CD14-positive monocyte (primary cell): ENCODE measurements at regions not wholly inside any gene's neighbourhood (a gene's known extent, or its start where the extent isn't known, plus 50 kb on each side); places are given as distances from the start of the nearest gene placed in this dataset.

Experiments used
- DNase-seq, 3 donors: peaks; one replicate each; pipeline ENCODE4 v3.0.0-alpha.2; 2011 to 2022
- H2AFZ ChIP-seq: 2 replicates; pipeline ENCODE4 v1.6.0; 2012; ENCODE audit warnings: mild to moderate bottlenecking, low read depth, low read length, inconsistent platforms; ENCODE audit not compliant: insufficient read depth, poor library complexity, severe bottlenecking
- H3K27ac ChIP-seq, 2 donors: 1 replicate in 1 of 2; 2 replicates in 1 of 2; pipeline ENCODE4 v1.5.1; 2012 to 2013; ENCODE audit warnings: low read length in 2 of 2, control low read depth in 1 of 2, inconsistent platforms in 1 of 2, low read depth in 1 of 2, mild to moderate bottlenecking in 1 of 2
- H3K27me3 ChIP-seq, 2 donors: one replicate each; pipeline versions ENCODE4 v1.6.0 to v1.6.1; 2011 to 2013; ENCODE audit warnings: low read length in 2 of 2; ENCODE audit not compliant: control insufficient read depth in 2 of 2, insufficient read depth in 2 of 2
- H3K36me3 ChIP-seq, 2 donors: replicated peaks in 1 of 2; 1 replicate in 1 of 2; 2 replicates in 1 of 2; pipeline versions ENCODE4 v1.5.1 to v1.6.1; 2012 to 2013; ENCODE audit warnings: low read length in 2 of 2, control low read depth in 1 of 2, inconsistent platforms in 1 of 2, mild to moderate bottlenecking in 1 of 2; ENCODE audit not compliant: insufficient read depth in 2 of 2, control insufficient read depth in 1 of 2
- H3K4me1 ChIP-seq, 2 donors: 1 replicate in 1 of 2; 2 replicates in 1 of 2; pipeline versions ENCODE4 v1.5.1 to v1.6.1; 2012 to 2013; ENCODE audit warnings: low read length in 2 of 2, control low read depth in 1 of 2, inconsistent platforms in 1 of 2, mild to moderate bottlenecking in 1 of 2, moderate library complexity in 1 of 2; ENCODE audit not compliant: insufficient read depth in 2 of 2, control insufficient read depth in 1 of 2
- H3K4me2 ChIP-seq: replicated peaks from 2 replicates; pipeline ENCODE3; 2012; ENCODE audit warnings: low read length, moderate library complexity, mild to moderate bottlenecking; ENCODE audit not compliant: poor library complexity, severe bottlenecking; ENCODE audit errors: extremely low read depth
- H3K4me3 ChIP-seq, 3 experiments: fragments of 200-600 bp in 1 of 3; sonication (generic) in 1 of 3; replicated peaks in 1 of 3; 1 replicate in 2 of 3; 2 replicates in 1 of 3; pipeline ENCODE4 v1.5.1; 2011 to 2013; ENCODE audit warnings: low read length in 3 of 3, mild to moderate bottlenecking in 3 of 3, control low read depth in 2 of 3, low read depth in 2 of 3, inconsistent platforms in 1 of 3, moderate library complexity in 1 of 3
- H3K79me2 ChIP-seq: 2 replicates; pipeline ENCODE4 v1.6.0; 2012; ENCODE audit warnings: mild to moderate bottlenecking, control low read depth, inconsistent platforms, low read length, moderate library complexity; ENCODE audit not compliant: insufficient read depth
- H3K9ac ChIP-seq: 2 replicates; pipeline ENCODE4 v1.6.0; 2017; ENCODE audit warnings: low read length, mild to moderate bottlenecking; ENCODE audit not compliant: insufficient read depth, poor library complexity, severe bottlenecking
- H3K9me3 ChIP-seq, 2 donors: replicated peaks in 1 of 2; 1 replicate in 1 of 2; 2 replicates in 1 of 2; pipeline versions ENCODE4 v1.5.1 to v1.6.1; 2012 to 2013; ENCODE audit warnings: low read length in 2 of 2, control low read depth in 1 of 2; ENCODE audit not compliant: control insufficient read depth in 1 of 2, insufficient read depth in 1 of 2
- H4K20me1 ChIP-seq: 2 replicates; pipeline ENCODE4 v1.6.0; 2012; ENCODE audit warnings: mild to moderate bottlenecking, low read length, control low read depth, moderate library complexity; ENCODE audit not compliant: insufficient read depth
- H3K27ac Mint-ChIP-seq, 7 donors: one replicate each; pipeline ENCODE4 v1.8.0; 2020; ENCODE audit warnings: mild to moderate bottlenecking in 7 of 7, mixed read lengths in 7 of 7, moderate library complexity in 6 of 7, inconsistent platforms in 2 of 7
- H3K27me3 Mint-ChIP-seq, 3 donors: one replicate each; pipeline ENCODE4 v1.8.0; 2021 to 2022; ENCODE audit warnings: low read depth in 3 of 3, mild to moderate bottlenecking in 3 of 3, mixed read lengths in 3 of 3, moderate library complexity in 3 of 3, inconsistent platforms in 1 of 3
- H3K36me3 Mint-ChIP-seq, 2 donors: one replicate each; pipeline ENCODE4 v1.8.0; 2020; ENCODE audit warnings: mixed read lengths in 2 of 2, inconsistent platforms in 1 of 2, mild to moderate bottlenecking in 1 of 2
- H3K4me1 Mint-ChIP-seq: one replicate; pipeline ENCODE4 v1.8.0; 2020; ENCODE audit warnings: mild to moderate bottlenecking, mixed read lengths
- H3K4me3 Mint-ChIP-seq, 2 donors: one replicate each; pipeline ENCODE4 v1.8.0; 2020; ENCODE audit warnings: mild to moderate bottlenecking in 2 of 2, mixed read lengths in 2 of 2, moderate library complexity in 1 of 2
- H3K9me3 Mint-ChIP-seq, 7 donors: one replicate each; pipeline ENCODE4 v1.8.0; 2020 to 2022; ENCODE audit warnings: mixed read lengths in 7 of 7, mild to moderate bottlenecking in 6 of 7, moderate library complexity in 6 of 7, inconsistent platforms in 2 of 7
- WGBS: methylation state at CpG from one replicate; pipeline ENCODE4 v1.1.5; 2013; ENCODE audit warnings: missing lambda C conversion rate; ENCODE audit not compliant: insufficient coverage; 5-methylcytosine and 5-hydroxymethylcytosine counted together
- intact Hi-C, 2 donors: fragments of 100-400 bp; cut with micrococcal nuclease; formaldehyde crosslinking; loops; one replicate each; pipeline versions ENCODE4 v1.15.0 to v1.15.1; 2023
- TF ChIP-seq, protein P1 (sequence below): fragments of 200-600 bp; IDR thresholded peaks from one replicate; pipeline ENCODE4 v1.8.0; 2022; ENCODE audit warnings: antibody characterized with exemption, mild to moderate bottlenecking

DNA sequence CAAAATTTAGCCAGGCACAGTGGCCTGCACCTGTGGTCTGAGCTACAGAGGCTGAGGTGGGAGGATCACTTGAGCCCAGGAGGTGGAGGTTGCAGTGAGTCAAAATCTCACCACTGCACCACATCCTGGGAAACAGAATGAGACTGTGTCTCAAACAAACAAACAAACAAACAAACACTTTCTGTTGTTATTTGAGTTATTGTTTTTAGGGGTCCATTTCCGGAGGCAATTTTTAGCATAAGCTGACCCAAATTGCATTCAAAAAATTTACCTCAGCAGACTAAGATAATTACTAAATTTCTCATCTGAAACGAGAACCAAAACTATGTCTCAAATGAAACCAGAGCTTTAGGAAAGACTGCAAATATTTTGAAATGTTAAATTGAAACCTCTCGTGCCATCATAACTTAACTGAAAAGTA is 1485.1 kb downstream of the EFNA5 start:
- WGBS = no CpG with 5 or more reads among the region's 3 CpGs
- TF ChIP-seq, protein P1, sequence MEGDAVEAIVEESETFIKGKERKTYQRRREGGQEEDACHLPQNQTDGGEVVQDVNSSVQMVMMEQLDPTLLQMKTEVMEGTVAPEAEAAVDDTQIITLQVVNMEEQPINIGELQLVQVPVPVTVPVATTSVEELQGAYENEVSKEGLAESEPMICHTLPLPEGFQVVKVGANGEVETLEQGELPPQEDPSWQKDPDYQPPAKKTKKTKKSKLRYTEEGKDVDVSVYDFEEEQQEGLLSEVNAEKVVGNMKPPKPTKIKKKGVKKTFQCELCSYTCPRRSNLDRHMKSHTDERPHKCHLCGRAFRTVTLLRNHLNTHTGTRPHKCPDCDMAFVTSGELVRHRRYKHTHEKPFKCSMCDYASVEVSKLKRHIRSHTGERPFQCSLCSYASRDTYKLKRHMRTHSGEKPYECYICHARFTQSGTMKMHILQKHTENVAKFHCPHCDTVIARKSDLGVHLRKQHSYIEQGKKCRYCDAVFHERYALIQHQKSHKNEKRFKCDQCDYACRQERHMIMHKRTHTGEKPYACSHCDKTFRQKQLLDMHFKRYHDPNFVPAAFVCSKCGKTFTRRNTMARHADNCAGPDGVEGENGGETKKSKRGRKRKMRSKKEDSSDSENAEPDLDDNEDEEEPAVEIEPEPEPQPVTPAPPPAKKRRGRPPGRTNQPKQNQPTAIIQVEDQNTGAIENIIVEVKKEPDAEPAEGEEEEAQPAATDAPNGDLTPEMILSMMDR = no peak

DNA sequence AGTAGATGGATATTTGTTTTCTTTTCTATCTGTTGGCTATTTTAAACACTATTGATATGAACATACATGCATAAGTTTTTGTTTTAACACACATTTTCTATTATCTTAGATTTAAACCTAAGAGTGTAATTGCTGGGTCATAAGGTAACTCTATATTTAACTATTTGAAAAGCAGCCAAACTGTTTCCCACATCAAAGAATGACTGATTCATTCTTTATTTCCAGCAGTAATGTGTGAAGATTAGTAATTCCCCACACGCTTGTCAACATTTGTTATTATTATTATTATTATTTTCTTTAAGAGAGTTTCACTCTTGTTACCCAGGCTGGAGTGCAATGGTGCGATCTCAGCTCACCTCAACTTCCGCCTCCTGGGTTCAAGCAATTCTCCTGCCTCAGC is 1495.8 kb downstream of the EFNA5 start:
- H3K36me3 Mint-ChIP-seq = no peaks in the 10 kb centered on the region
- intact Hi-C loops = no loop called here
- no peak overlapping the region for H2AFZ ChIP-seq
- no peaks in the 10 kb centered on the region for H4K20me1 ChIP-seq
- TF ChIP-seq, protein P1 = no peak
- no peak overlapping the region for H3K4me3 ChIP-seq
- peaks cover 0 to 7% of the 10 kb centered on the region in 2 donors for H3K9me3 ChIP-seq
- no peaks in the 10 kb centered on the region for H3K36me3 ChIP-seq
- H3K4me1 ChIP-seq = no peaks in the 10 kb centered on the region
- no peak overlapping the region for H3K4me2 ChIP-seq
- H3K79me2 ChIP-seq = no peaks in the 10 kb centered on the region
- no CpG with 5 or more reads among the region's 3 CpGs for WGBS
- H3K9ac ChIP-seq = no peak overlapping the region
- no peak overlapping the region for H3K27ac ChIP-seq
- no peak overlapping the region for H3K27ac Mint-ChIP-seq
- H3K27me3 Mint-ChIP-seq = no peaks in the 10 kb centered on the region
- peaks cover 0 to 7% (median 1%) of the 10 kb centered on the region in 7 donors for H3K9me3 Mint-ChIP-seq
- DNase-seq = no peak
- H3K4me1 Mint-ChIP-seq = no peaks in the 10 kb centered on the region
- H3K27me3 ChIP-seq = no peaks in the 10 kb centered on the region
- H3K4me3 Mint-ChIP-seq = no peak overlapping the region

More for the DNA sequence above, 1485.1 kb downstream of the EFNA5 start:
- H3K36me3 ChIP-seq = no peaks in the 10 kb centered on the region
- no peaks in the 10 kb centered on the region for H3K36me3 Mint-ChIP-seq
- H4K20me1 ChIP-seq = no peaks in the 10 kb centered on the region
- H3K4me1 ChIP-seq = no peaks in the 10 kb centered on the region
- H3K4me2 ChIP-seq = no peak overlapping the region
- H3K27me3 ChIP-seq = no peaks in the 10 kb centered on the region
- H2AFZ ChIP-seq = no peak overlapping the region
- H3K79me2 ChIP-seq = no peaks in the 10 kb centered on the region
- no peaks in the 10 kb centered on the region for H3K27me3 Mint-ChIP-seq
- H3K4me3 Mint-ChIP-seq = no peak overlapping the region
- no peak overlapping the region for H3K27ac Mint-ChIP-seq
- intact Hi-C loops = no loop called here
- no peak overlapping the region for H3K9ac ChIP-seq
- peaks cover 0 to 3% (median 2%) of the 10 kb centered on the region in 7 donors for H3K9me3 Mint-ChIP-seq
- DNase-seq = no peak
- H3K27ac ChIP-seq = no peak overlapping the region
- no peaks in the 10 kb centered on the region for H3K9me3 ChIP-seq
- H3K4me1 Mint-ChIP-seq = no peaks in the 10 kb centered on the region
- no peak overlapping the region for H3K4me3 ChIP-seq
